Hematopoietic multipotent progenitor cell treated with erythropoietin and hydrocortisone succinate and interleukin-3 and kit ligand, for 6 days (in vitro differentiated cells): ENCODE measurements at regions not wholly inside any gene's neighbourhood (a gene's known extent, or its start where the extent isn't known, plus 50 kb on each side); places are given as distances from the start of the nearest gene placed in this dataset.
"Not testable (repeated sequence)": the region's sequence is repeated elsewhere in the genome, so short reads cannot be mapped to it uniquely, and the experiment has no call there.

Experiments
- DNase-seq: peaks from one replicate; pipeline ENCODE4 v3.0.0-alpha.2; 2015

GRCh38 chr13:104645786-104646185 is 1579.6 kb upstream of the SLC10A2 start:
- no peak for DNase-seq

GRCh38 chr13:104641309-104641708 is 1575.1 kb upstream of the SLC10A2 start:
- no peak for DNase-seq

GRCh38 chr13:104635879-104636278 is 1569.7 kb upstream of the SLC10A2 start:
- no peak for DNase-seq

- DNase-seq = no peak
Measured at GRCh38 chr13:104634016-104634415, 1567.8 kb upstream of the SLC10A2 start.

- DNase-seq = no peak
Measured at GRCh38 chr13:104632736-104633135, 1566.5 kb upstream of the SLC10A2 start.

- no peak for DNase-seq
Measured at GRCh38 chr13:104625201-104625600, 1559.0 kb upstream of the SLC10A2 start.

GRCh38 chr13:104616990-104617389 is 1550.8 kb upstream of the SLC10A2 start:
- no peak for DNase-seq

GRCh38 chr13:104614361-104615145 is 1548.3 kb upstream of the SLC10A2 start:
- DNase-seq = no peak

GRCh38 chr13:104608331-104608730 is 1542.1 kb upstream of the SLC10A2 start:
- no peak for DNase-seq

- DNase-seq = not testable (repeated sequence)
Measured at GRCh38 chr13:104605435-104605834, 1539.2 kb upstream of the SLC10A2 start.

GRCh38 chr13:104597546-104598180 is 1531.4 kb upstream of the SLC10A2 start:
- DNase-seq = no peak

GRCh38 chr13:104595511-104595910 is 1529.3 kb upstream of the SLC10A2 start:
- no peak for DNase-seq

GRCh38 chr13:104594806-104595205 is 1528.6 kb upstream of the SLC10A2 start:
- no peak for DNase-seq

GRCh38 chr13:104593693-104594092 is 1527.5 kb upstream of the SLC10A2 start:
- DNase-seq = no peak

- DNase-seq = no peak
Measured at GRCh38 chr13:104593251-104593576, 1527.0 kb upstream of the SLC10A2 start.

- DNase-seq = no peak
Measured at GRCh38 chr13:104592545-104593250, 1526.5 kb upstream of the SLC10A2 start.

GRCh38 chr13:104592127-104592526 is 1525.9 kb upstream of the SLC10A2 start:
- no peak for DNase-seq

- DNase-seq = no peak
Measured at GRCh38 chr13:104586051-104586746, 1520.0 kb upstream of the SLC10A2 start.

- DNase-seq = no peak
Measured at GRCh38 chr13:104584481-104584880, 1518.3 kb upstream of the SLC10A2 start.

GRCh38 chr13:104580931-104581330 is 1514.7 kb upstream of the SLC10A2 start:
- no peak for DNase-seq

- DNase-seq = no peak
Measured at GRCh38 chr13:104577071-104577815, 1511.0 kb upstream of the SLC10A2 start.

GRCh38 chr13:104571893-104572229 is 1505.6 kb upstream of the SLC10A2 start:
- DNase-seq = no peak
